Nephron (organoid): ENCODE measurements at regions not wholly inside any gene's neighbourhood (a gene's known extent, or its start where the extent isn't known, plus 50 kb on each side); places are given as distances from the start of the nearest gene placed in this dataset.
"Not testable (repeated sequence)": the region's sequence is repeated elsewhere in the genome, so short reads cannot be mapped to it uniquely, and the experiment has no call there.

ENCODE experiments used
- H3K27ac Mint-ChIP-seq, 3 experiments: 2 replicates each; pipeline ENCODE4 v1.8.0; 2020; ENCODE audit warnings: mixed read lengths in 3 of 3, mild to moderate bottlenecking in 2 of 3, moderate library complexity in 1 of 3
- H3K27me3 Mint-ChIP-seq: 2 replicates; pipeline ENCODE4 v1.8.0; 2021; ENCODE audit warnings: low read depth, mild to moderate bottlenecking, moderate library complexity, mixed read lengths
- H3K36me3 Mint-ChIP-seq: 2 replicates; pipeline ENCODE4 v1.8.0; 2020; ENCODE audit warnings: low read depth, mixed read lengths
- H3K4me1 Mint-ChIP-seq: 2 replicates; pipeline ENCODE4 v1.8.0; 2020; ENCODE audit warnings: mixed read lengths
- H3K4me3 Mint-ChIP-seq, 3 experiments: 2 replicates each; pipeline ENCODE4 v1.8.0; 2020; ENCODE audit warnings: mild to moderate bottlenecking in 3 of 3, mixed read lengths in 3 of 3, moderate library complexity in 2 of 3
- H3K9me3 Mint-ChIP-seq: 2 replicates; pipeline ENCODE4 v1.8.0; 2020; ENCODE audit warnings: mixed read lengths

- not testable (repeated sequence) for H3K27me3 Mint-ChIP-seq, H3K27ac Mint-ChIP-seq, H3K4me3 Mint-ChIP-seq, H3K4me1 Mint-ChIP-seq
- Mint-ChIP-seq H3K36me3 (peaks cover 44% of the 10 kb centered on the region), H3K9me3 (peaks cover 58% of the 10 kb centered on the region)
These were observed 155.9 kb downstream of the CWH43 start for GRCh38 chr4:49141955-49142354.

- not testable (repeated sequence) for H3K27ac Mint-ChIP-seq, H3K4me1 Mint-ChIP-seq, H3K27me3 Mint-ChIP-seq, H3K4me3 Mint-ChIP-seq
- peaks cover 83% of the 10 kb centered on the region for H3K9me3 Mint-ChIP-seq
- H3K36me3 Mint-ChIP-seq: peaks cover 54% of the 10 kb centered on the region
These were observed 161.1 kb downstream of the CWH43 start for GRCh38 chr4:49147143-49147542.

- H3K4me3 Mint-ChIP-seq, H3K4me1 Mint-ChIP-seq, H3K27me3 Mint-ChIP-seq, H3K27ac Mint-ChIP-seq: not testable (repeated sequence)
- Mint-ChIP-seq H3K36me3 (peaks cover 54% of the 10 kb centered on the region), H3K9me3 (peaks cover 84% of the 10 kb centered on the region)
These were observed 161.5 kb downstream of the CWH43 start for GRCh38 chr4:49147596-49147995.

GRCh38 chr4:49149006-49149975 lies 163.2 kb downstream of the CWH43 start:
- not testable (repeated sequence) for H3K4me3 Mint-ChIP-seq, H3K27me3 Mint-ChIP-seq, H3K4me1 Mint-ChIP-seq, H3K27ac Mint-ChIP-seq
- H3K36me3 Mint-ChIP-seq: peaks cover 54% of the 10 kb centered on the region
- H3K9me3 Mint-ChIP-seq: peaks cover 85% of the 10 kb centered on the region

- H3K4me1 Mint-ChIP-seq, H3K4me3 Mint-ChIP-seq, H3K27me3 Mint-ChIP-seq, H3K27ac Mint-ChIP-seq: not testable (repeated sequence)
- peaks cover 58% of the 10 kb centered on the region for H3K36me3 Mint-ChIP-seq
- H3K9me3 Mint-ChIP-seq: peaks cover 87% of the 10 kb centered on the region
These were observed 164.4 kb downstream of the CWH43 start for GRCh38 chr4:49150351-49151083.

- H3K9me3 Mint-ChIP-seq: peaks cover 88% of the 10 kb centered on the region
- H3K4me1 Mint-ChIP-seq, H3K4me3 Mint-ChIP-seq, H3K27ac Mint-ChIP-seq, H3K27me3 Mint-ChIP-seq: not testable (repeated sequence)
- peaks cover 56% of the 10 kb centered on the region for H3K36me3 Mint-ChIP-seq
These were observed 166.9 kb downstream of the CWH43 start for GRCh38 chr4:49153011-49153410.

- H3K27me3 Mint-ChIP-seq, H3K27ac Mint-ChIP-seq, H3K4me1 Mint-ChIP-seq, H3K4me3 Mint-ChIP-seq: not testable (repeated sequence)
- H3K9me3 Mint-ChIP-seq: peaks cover 80% of the 10 kb centered on the region
- peaks cover 50% of the 10 kb centered on the region for H3K36me3 Mint-ChIP-seq
These were observed 168.4 kb downstream of the CWH43 start for GRCh38 chr4:49154308-49155103.

- Mint-ChIP-seq H3K36me3 (peaks cover 43% of the 10 kb centered on the region), H3K9me3 (peaks cover 73% of the 10 kb centered on the region)
- not testable (repeated sequence) for H3K27ac Mint-ChIP-seq, H3K4me1 Mint-ChIP-seq, H3K27me3 Mint-ChIP-seq, H3K4me3 Mint-ChIP-seq
These were observed 169.2 kb downstream of the CWH43 start for GRCh38 chr4:49155270-49155669.

GRCh38 chr4:49156309-49156708 lies 170.2 kb downstream of the CWH43 start:
- Mint-ChIP-seq H3K36me3 (peaks cover 35% of the 10 kb centered on the region), H3K9me3 (peaks cover 64% of the 10 kb centered on the region)
- not testable (repeated sequence) for H3K4me1 Mint-ChIP-seq, H3K4me3 Mint-ChIP-seq, H3K27me3 Mint-ChIP-seq, H3K27ac Mint-ChIP-seq

GRCh38 chr4:49157630-49158029 lies 171.6 kb downstream of the CWH43 start:
- peaks cover 35% of the 10 kb centered on the region for H3K36me3 Mint-ChIP-seq
- H3K4me3 Mint-ChIP-seq, H3K27ac Mint-ChIP-seq, H3K4me1 Mint-ChIP-seq, H3K27me3 Mint-ChIP-seq: not testable (repeated sequence)
- H3K9me3 Mint-ChIP-seq: peaks cover 58% of the 10 kb centered on the region

- H3K9me3 Mint-ChIP-seq: peaks cover 23% of the 10 kb centered on the region
- not testable (repeated sequence) for H3K4me1 Mint-ChIP-seq, H3K4me3 Mint-ChIP-seq, H3K36me3 Mint-ChIP-seq, H3K27me3 Mint-ChIP-seq, H3K27ac Mint-ChIP-seq
These were observed 175.1 kb downstream of the CWH43 start for GRCh38 chr4:49161111-49161541.

GRCh38 chr4:49164916-49165315 lies 178.8 kb downstream of the CWH43 start:
- H3K27me3 Mint-ChIP-seq, H3K27ac Mint-ChIP-seq, H3K36me3 Mint-ChIP-seq, H3K9me3 Mint-ChIP-seq, H3K4me1 Mint-ChIP-seq, H3K4me3 Mint-ChIP-seq: not testable (repeated sequence)

GRCh38 chr4:49177847-49178246 lies 191.8 kb downstream of the CWH43 start:
- not testable (repeated sequence) for H3K27me3 Mint-ChIP-seq, H3K36me3 Mint-ChIP-seq, H3K27ac Mint-ChIP-seq

GRCh38 chr4:49181088-49181487 lies 195.0 kb downstream of the CWH43 start:
- H3K27me3 Mint-ChIP-seq, H3K4me3 Mint-ChIP-seq, H3K4me1 Mint-ChIP-seq, H3K36me3 Mint-ChIP-seq, H3K27ac Mint-ChIP-seq, H3K9me3 Mint-ChIP-seq: not testable (repeated sequence)

More at GRCh38 chr4:49177847-49178246, 191.8 kb downstream of the CWH43 start:
- H3K4me1 Mint-ChIP-seq, H3K9me3 Mint-ChIP-seq, H3K4me3 Mint-ChIP-seq: not testable (repeated sequence)
